Activated naive CD8-positive, alpha-beta T cell treated with anti-CD3 and anti-CD28 coated beads, Interleukin-2, amount 50 U/mL, for 24 hours (primary cell): ENCODE measurements at regions not wholly inside any gene's neighbourhood (a gene's known extent, or its start where the extent isn't known, plus 50 kb on each side); places are given as distances from the start of the nearest gene placed in this dataset.

ENCODE experiments used
- ATAC-seq: fragments of 150-1000 bp; cut with Tn5 transposase; one replicate; pipeline ENCODE4 v1.10.0; 2021
- DNase-seq: peaks from one replicate; pipeline ENCODE4 v3.0.0; 2021
- H3K27ac Mint-ChIP-seq: one replicate; pipeline ENCODE4 v1.8.0; 2021; ENCODE audit warnings: mild to moderate bottlenecking, mixed read lengths
- H3K27me3 Mint-ChIP-seq: one replicate; pipeline ENCODE4 v1.8.0; 2021; ENCODE audit warnings: mixed read lengths
- H3K36me3 Mint-ChIP-seq: one replicate; pipeline ENCODE4 v1.8.0; 2021; ENCODE audit warnings: low read depth, mixed read lengths
- H3K4me1 Mint-ChIP-seq: one replicate; pipeline ENCODE4 v1.8.0; 2021; ENCODE audit warnings: mixed read lengths
- H3K4me3 Mint-ChIP-seq: one replicate; pipeline ENCODE4 v1.8.0; 2021; ENCODE audit warnings: mild to moderate bottlenecking, moderate library complexity, mixed read lengths
- H3K9me3 Mint-ChIP-seq: one replicate; pipeline ENCODE4 v1.8.0; 2021; ENCODE audit warnings: mixed read lengths

DNA sequence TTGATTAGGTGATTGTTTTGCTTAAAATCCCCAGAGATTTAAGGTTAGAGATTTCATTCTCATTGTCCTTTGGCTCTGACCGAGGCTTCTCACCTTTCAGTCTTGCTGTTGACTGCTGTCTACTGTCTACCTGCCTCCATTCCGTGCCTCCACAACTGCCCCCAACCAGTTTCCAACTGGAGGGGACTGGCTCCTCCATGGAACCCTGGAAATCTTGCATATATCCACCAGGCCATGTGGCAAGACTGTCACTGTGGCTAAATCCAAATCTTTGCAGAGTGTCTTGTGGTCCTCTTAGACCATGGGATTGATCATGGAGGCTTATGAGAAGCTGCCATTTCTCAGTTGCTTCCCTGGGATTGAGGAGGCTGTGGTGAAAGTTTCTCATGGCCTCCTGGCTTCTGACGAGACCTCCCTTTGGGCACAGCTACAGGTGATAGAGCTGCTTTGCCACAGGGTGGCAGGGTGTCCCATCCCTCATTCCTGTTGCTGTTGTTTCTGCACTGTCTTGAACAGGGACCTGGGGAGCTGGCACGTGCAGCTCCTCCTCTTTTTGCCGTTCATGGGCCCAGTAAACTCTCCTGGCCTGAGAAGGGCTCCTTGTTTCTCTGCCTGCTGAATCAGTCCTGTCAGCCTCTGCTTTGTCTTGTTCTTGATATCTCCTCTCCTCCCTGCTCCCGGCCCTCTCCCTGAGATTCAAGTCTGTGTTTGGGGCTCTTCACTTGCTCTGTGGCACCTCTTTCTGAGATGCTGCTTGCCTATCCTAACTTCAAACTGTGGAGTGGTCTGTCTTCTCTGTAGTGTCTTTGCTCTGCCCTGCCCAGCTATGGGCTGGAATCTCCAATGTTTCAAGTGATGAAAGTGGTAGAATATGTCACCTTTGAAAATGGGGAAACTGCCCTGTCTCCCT is 63.6 kb upstream of the IGFBP3 start:
- peaks cover 2% of the 10 kb centered on the region for H3K36me3 Mint-ChIP-seq
- H3K4me3 Mint-ChIP-seq = no peak overlapping the region
- H3K4me1 Mint-ChIP-seq = no peaks in the 10 kb centered on the region

DNA sequence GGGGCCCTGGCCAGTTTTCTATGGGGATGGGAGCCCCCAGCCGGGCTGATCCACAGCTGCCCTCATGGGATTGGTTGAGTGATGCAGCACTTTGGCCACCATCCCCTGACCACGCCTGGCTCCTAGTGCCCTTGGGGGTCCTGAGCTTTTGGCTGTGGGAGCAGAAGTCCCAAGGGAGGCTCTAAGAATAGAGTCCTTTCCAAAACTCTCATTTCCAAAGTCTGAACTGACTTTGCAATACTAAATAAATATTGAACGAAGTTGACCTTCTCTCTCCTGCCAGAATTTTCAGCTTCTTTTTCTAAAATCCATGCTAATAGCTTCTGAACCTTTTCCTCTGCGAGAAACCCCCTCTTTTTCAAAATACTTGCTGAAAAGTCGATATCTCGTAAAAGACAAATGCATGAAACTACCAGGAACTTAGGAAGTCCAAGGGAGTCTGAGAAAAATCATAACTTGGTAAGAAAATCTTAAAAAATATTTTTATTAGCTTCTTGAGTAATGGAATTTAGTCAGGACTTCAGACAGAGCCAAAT is 62.7 kb upstream of the IGFBP3 start:
- Mint-ChIP-seq H3K36me3 (peaks cover 4% of the 10 kb centered on the region), H3K4me3 (no peak overlapping the region), H3K9me3 (peaks cover 4% of the 10 kb centered on the region), H3K27me3 (no peaks in the 10 kb centered on the region), H3K27ac (no peak overlapping the region), H3K4me1 (no peaks in the 10 kb centered on the region)
- DNase-seq (no peak), ATAC-seq (no peak)

More for the DNA sequence above, 63.6 kb upstream of the IGFBP3 start:
- H3K9me3 Mint-ChIP-seq = peaks cover 4% of the 10 kb centered on the region
- H3K27ac Mint-ChIP-seq = no peak overlapping the region
- ATAC-seq = no peak
- H3K27me3 Mint-ChIP-seq = no peaks in the 10 kb centered on the region
- no peak for DNase-seq

DNA sequence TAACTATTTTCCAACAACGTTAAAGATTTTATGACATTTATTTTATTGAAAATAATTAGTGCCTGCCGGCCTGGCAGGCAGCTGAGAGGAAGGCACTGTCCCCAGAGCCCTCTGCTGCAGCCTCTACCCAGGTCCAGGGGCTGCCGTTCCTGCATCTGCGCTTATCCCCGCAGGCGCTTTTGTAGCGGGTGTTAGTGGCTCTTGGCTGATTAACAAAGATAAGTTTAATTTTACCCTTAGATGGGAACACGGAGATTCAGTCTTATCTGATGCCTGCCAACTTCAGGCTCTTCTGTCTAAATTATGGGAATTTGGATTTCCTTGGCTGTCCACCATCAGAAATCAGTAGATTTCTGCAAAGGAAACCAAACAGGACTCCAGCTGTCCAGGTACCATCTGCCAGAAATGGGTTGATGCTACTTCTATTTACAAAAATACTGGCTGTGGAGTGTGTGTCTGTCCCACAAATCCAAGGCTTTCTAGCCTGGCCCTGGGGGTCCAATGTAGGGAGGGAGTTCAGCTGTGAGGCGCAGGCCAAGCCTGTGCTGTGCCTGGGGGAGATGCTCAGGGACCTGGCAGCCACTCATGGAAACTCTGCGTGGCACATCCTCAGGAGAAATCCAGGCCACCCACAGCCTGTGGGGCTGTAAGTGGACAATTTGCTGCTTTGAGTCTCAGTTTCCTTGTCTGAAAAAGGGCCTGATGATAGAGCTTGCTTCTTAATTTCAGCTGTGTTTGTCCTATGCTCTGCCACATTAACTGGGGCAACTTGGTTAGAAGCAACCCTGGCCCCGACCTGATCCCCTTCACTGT is 62.0 kb upstream of the IGFBP3 start:
- Mint-ChIP-seq H3K27ac (no peak overlapping the region), H3K36me3 (peaks cover 4% of the 10 kb centered on the region), H3K4me3 (no peak overlapping the region), H3K4me1 (peaks cover 5% of the 10 kb centered on the region), H3K27me3 (no peaks in the 10 kb centered on the region), H3K9me3 (peaks cover 4% of the 10 kb centered on the region)
- ATAC-seq (no peak), DNase-seq (no peak)

DNA sequence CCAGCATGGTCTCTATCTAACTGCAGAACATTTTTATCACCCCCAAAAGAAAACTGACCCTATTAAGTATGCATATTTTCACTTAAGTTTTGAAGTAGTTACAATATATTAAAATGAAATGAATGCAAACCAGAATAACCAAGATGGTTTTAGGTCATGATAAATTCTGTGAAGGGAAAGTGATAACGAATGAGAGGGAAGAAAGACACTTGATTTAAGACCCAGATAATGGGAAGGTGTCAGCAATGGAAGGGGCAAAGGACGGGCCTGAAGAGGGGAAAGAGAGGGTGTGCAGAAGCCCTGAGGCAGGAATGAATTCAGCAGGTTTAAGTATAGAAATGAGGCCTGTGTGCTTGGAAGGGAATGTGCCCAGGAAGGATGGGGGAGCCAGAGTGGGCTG is 61.1 kb upstream of the IGFBP3 start:
- DNase-seq (no peak), ATAC-seq (no peak)
- peaks cover 4% of the 10 kb centered on the region for H3K9me3 Mint-ChIP-seq
- no peak overlapping the region for H3K27ac Mint-ChIP-seq
- H3K36me3 Mint-ChIP-seq = peaks cover 4% of the 10 kb centered on the region
- H3K4me3 Mint-ChIP-seq = no peak overlapping the region
- peaks cover 7% of the 10 kb centered on the region for H3K4me1 Mint-ChIP-seq
- no peaks in the 10 kb centered on the region for H3K27me3 Mint-ChIP-seq

- H3K27ac Mint-ChIP-seq = no peak overlapping the region
- peaks cover 7% of the 10 kb centered on the region for H3K4me1 Mint-ChIP-seq
- H3K36me3 Mint-ChIP-seq = peaks cover 4% of the 10 kb centered on the region
- no peak overlapping the region for H3K4me3 Mint-ChIP-seq
- no peaks in the 10 kb centered on the region for H3K27me3 Mint-ChIP-seq
- DNase-seq (no peak), ATAC-seq (no peak)
- peaks cover 4% of the 10 kb centered on the region for H3K9me3 Mint-ChIP-seq
These were observed 59.9 kb upstream of the IGFBP3 start for GRCh38 chr7:45980973-45981372.

- peaks cover 4% of the 10 kb centered on the region for H3K36me3 Mint-ChIP-seq
- H3K4me3 Mint-ChIP-seq = no peak overlapping the region
- no peak overlapping the region for H3K27ac Mint-ChIP-seq
- no peaks in the 10 kb centered on the region for H3K27me3 Mint-ChIP-seq
- ATAC-seq = no peak
- peaks cover 4% of the 10 kb centered on the region for H3K9me3 Mint-ChIP-seq
- H3K4me1 Mint-ChIP-seq = peaks cover 7% of the 10 kb centered on the region
- DNase-seq = no peak
These were observed 59.3 kb upstream of the IGFBP3 start for GRCh38 chr7:45980181-45980905.

DNA sequence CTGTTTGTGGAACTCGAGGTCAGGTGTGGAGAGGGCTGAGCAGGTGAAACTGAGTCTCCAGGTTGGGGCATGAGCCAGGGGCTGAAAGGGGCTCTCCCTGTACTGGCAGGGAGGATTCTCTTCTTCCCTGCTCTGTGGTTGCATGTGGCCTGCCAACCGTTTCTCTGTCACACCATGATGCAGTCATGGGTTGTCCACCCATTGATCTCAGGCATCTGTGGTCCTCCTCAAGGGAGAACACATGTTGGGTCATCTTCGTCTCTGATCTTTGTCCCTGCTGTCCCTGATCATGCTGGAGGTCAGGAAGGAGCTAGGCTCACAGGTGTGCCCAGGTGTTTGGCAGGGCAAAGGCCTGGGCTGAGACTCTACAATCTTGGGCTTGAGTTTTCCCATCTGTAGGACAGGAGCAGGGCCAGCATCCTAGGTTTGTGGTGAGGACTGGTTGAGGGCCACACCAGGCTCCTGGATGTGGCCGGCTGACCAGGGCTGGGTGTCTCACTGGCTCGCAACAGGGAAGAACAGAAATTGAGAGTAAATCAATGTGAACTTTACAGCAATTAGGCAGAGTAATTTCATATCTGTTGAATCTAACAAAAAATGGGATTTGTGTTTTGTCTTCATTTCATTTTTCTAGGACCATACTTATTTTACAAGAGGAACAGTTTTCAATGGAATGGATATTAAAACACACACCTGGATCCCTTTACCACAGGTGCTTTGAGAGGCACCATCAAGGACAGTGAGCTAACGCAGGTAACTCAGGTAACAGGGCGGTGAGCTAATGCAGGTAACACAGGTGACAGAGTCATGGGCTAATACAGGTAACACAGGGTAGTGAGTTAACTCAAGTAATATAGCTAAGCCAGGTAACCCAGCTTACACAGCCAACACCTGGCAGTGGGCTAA is 58.5 kb upstream of the IGFBP3 start:
- ATAC-seq (no peak), DNase-seq (no peak)
- Mint-ChIP-seq H3K27me3 (no peaks in the 10 kb centered on the region), H3K27ac (no peak overlapping the region), H3K9me3 (peaks cover 4% of the 10 kb centered on the region), H3K4me1 (peaks cover 7% of the 10 kb centered on the region), H3K36me3 (peaks cover 4% of the 10 kb centered on the region), H3K4me3 (no peak overlapping the region)

DNA sequence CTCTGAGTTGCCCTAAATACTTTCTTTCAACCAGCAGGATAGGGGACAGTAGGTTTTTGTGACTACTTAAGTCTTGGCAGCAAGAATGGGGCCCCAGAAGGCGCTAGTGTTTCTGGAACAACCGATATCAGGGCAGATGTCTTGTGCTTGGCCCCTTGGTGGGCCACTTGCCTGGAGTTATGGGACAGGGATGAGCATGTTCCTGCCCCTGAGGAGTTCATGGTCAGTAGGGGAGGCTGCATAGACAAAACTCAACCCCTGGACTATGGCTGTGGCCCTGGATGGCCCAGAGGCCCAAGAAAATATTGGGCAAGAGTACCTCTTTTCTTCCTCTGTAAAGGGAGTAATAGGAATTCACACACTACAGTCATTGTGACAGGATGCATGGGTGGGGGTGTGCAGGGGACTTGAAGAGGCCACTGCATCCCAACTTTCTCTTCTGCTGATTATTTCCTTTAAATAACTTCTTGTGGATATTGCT is 57.7 kb upstream of the IGFBP3 start:
- Mint-ChIP-seq H3K27me3 (no peaks in the 10 kb centered on the region), H3K4me1 (peaks cover 7% of the 10 kb centered on the region), H3K9me3 (peaks cover 4% of the 10 kb centered on the region), H3K27ac (no peak overlapping the region), H3K36me3 (peaks cover 4% of the 10 kb centered on the region), H3K4me3 (no peak overlapping the region)
- ATAC-seq (no peak), DNase-seq (no peak)

DNA sequence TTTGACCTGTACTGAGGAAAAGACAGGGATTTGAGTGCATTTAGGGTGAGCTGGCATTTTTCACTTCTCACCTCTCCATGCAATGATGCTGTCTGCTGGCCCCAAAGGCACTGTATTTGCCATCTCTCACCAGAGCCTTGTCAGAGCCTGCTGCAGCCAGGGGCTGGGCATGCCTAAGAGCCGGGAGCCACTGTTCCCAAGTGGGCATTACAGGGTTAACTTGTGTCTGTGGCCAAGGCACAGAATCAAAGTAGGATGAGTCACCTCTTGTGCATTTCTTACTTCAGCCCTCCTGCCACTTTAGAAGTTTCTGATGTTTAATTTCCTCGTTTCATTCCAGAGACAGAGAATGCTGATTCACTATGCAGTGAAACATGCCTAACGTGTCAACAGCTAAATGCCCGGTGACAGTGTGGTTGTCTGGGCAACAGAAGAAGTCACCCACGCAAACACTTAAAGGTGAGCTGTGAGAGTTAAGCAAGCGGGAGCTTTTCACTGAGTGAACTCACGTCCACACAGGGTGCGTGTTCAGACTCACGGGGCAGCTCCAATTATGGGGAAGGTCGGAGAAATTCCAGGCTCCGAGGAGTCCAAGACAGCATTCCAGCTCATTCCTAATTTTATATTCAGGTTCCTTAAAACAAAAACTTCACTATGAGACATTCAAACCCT is 57.1 kb upstream of the IGFBP3 start:
- H3K4me1 Mint-ChIP-seq = peaks cover 7% of the 10 kb centered on the region
- no peak for DNase-seq
- H3K27me3 Mint-ChIP-seq = no peaks in the 10 kb centered on the region
- ATAC-seq = peak; percentile 70
- peaks cover 4% of the 10 kb centered on the region for H3K9me3 Mint-ChIP-seq
- H3K36me3 Mint-ChIP-seq = peaks cover 4% of the 10 kb centered on the region
- H3K27ac Mint-ChIP-seq = peak overlapping the region; percentile 42
- H3K4me3 Mint-ChIP-seq = no peak overlapping the region

DNA sequence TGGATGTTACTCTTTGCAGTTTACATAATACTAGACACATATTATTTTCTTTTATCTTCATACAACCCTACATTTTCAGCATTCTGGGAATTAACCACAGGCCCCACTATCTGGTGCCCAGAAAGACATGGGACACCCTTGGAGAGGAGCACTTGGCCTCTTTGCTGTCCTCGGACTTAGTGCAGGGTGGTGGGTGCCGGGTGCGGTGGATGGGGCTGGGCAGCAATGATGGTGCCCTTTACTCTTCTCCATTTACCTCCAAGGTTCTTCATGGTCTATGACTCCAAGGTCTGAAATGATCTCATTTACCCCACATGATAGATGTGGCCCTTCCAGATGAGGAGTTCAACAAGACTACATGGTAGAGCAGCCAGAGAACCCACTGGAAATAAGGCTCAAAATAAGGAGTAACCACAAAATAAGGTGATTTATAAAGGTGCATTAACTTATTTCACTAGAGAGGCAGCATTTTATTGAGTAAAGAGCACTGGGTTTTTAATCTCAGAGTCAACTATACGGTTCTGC is 56.2 kb upstream of the IGFBP3 start:
- H3K9me3 Mint-ChIP-seq = peaks cover 4% of the 10 kb centered on the region
- no peak overlapping the region for H3K27ac Mint-ChIP-seq
- DNase-seq (no peak), ATAC-seq (no peak)
- peaks cover 7% of the 10 kb centered on the region for H3K4me1 Mint-ChIP-seq
- H3K4me3 Mint-ChIP-seq = no peak overlapping the region
- H3K27me3 Mint-ChIP-seq = peaks cover 3% of the 10 kb centered on the region
- peaks cover 4% of the 10 kb centered on the region for H3K36me3 Mint-ChIP-seq

DNA sequence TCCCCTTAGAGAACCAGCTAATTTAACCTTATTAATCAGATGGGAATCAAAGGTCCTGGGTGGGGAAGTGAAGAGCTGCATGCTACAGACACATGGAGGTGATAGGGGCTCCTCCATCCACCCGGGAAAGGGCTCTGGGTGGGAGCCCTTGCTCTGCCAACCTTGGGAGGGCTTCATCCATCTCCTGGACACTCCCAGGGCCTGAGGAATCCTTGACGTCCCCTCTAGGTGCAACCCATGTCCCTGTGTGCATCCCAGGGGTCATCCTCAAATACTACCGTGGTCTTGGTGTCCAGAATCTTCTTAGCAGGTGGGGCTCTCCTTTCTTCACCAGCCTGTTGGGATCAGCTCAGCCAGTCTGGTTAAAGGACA is 55.4 kb upstream of the IGFBP3 start:
- peaks cover 4% of the 10 kb centered on the region for H3K36me3 Mint-ChIP-seq
- no peaks in the 10 kb centered on the region for H3K9me3 Mint-ChIP-seq

DNA sequence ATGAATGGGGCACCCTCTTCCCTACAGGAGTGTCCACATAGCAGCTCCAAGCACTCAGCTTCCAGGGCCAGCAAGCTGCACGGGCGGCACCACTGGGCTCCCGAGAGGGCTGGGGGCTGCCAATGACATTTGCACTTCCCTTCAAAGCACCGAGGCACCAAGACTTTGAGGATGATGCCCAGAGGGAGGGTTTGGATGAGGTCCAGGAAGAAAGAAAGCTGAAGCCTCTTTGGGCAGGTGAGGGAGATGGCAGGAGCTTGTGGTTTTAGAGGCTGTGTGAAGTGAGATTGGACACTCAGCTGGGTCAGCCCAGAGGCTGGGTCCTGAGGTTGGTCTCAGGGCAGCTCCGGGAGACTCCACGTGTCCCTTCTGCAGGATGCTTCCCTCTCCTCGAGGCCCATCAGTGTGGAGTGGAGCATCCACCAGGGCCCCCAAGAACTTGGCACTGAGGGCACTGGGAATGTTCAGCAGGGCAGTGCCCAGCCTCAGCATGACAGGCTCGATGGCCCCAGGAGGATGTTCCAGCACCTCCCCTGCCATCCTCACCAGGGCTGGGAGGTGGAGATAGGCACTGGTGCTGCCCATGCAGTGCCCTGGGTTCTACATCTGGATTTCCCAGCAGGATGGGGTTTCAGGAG is 54.9 kb upstream of the IGFBP3 start:
- ATAC-seq (no peak), DNase-seq (no peak)
- Mint-ChIP-seq H3K36me3 (peaks cover 4% of the 10 kb centered on the region), H3K27ac (no peak overlapping the region), H3K27me3 (peaks cover 3% of the 10 kb centered on the region), H3K9me3 (no peaks in the 10 kb centered on the region), H3K4me3 (no peak overlapping the region), H3K4me1 (peaks cover 7% of the 10 kb centered on the region)

More for the DNA sequence above, 55.4 kb upstream of the IGFBP3 start:
- DNase-seq (no peak), ATAC-seq (no peak)
- Mint-ChIP-seq H3K4me3 (no peak overlapping the region), H3K27ac (no peak overlapping the region), H3K27me3 (peaks cover 3% of the 10 kb centered on the region), H3K4me1 (peaks cover 7% of the 10 kb centered on the region)
